ENCODE measurements at regions not wholly inside any gene's neighbourhood (a gene's known extent, or its start where the extent isn't known, plus 50 kb on each side); places are given as distances from the start of the nearest gene placed in this dataset.

DNA sequence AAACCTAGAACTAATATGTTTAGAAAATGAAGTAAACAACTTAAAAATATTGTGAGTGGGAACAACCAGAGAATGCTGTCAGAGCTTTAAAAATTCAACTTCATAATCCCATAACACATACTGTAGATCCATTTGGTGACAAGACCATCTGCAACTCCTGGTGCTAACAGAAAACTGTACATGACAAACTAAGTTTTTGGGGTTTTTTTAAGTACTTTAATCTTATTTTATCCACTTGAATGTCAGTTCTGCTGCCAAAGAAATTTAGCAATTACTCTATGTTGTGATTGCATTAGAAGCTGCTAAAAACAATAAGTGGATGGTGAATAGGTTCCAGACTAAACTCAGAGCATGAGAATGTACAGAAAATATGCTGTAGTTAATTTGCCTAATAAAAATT, 345.4 kb downstream of the COL12A1 start:
- in situ Hi-C loops (cut with MboI) (no loop called here), intact Hi-C loops (cut with micrococcal nuclease) (no loop called here)
- Histone ChIP-seq H3K4me1 (replicated peaks in 1 of 2; ENCODE audit: control insufficient read depth in 2 of 2, insufficient read depth in 2 of 2, low read length in 2 of 2) (no peaks in the 10 kb centered on the region), H3K79me2 (ENCODE audit: control insufficient read depth, insufficient read depth, low read length) (no peaks in the 10 kb centered on the region), H3K27me3 (ENCODE audit: control insufficient read depth in 2 of 2, insufficient read depth in 2 of 2, low read length in 2 of 2) (no peaks in the 10 kb centered on the region), H3K9ac (ENCODE audit: insufficient read depth in 1 of 2, low read depth in 2 of 2, low read length in 2 of 2) (no peak overlapping the region), H2AFZ (ENCODE audit: low read depth, low read length) (no peak overlapping the region), H3K9me1 (ENCODE audit: control insufficient read depth, insufficient read depth, low read length) (no peaks in the 10 kb centered on the region), H3K27ac (ENCODE audit: extremely low read depth, low read depth, low read length) (no peak overlapping the region), H3K9me3 (replicated peaks; ENCODE audit: control insufficient read depth, insufficient read depth, low read depth, low read length) (no peaks in the 10 kb centered on the region; the same call in 1 of the 2 replicates), H4K20me1 (replicated peaks; ENCODE audit: control insufficient read depth, insufficient read depth, low read length) (no peaks in the 10 kb centered on the region), H3K36me3 (ENCODE audit: control insufficient read depth, insufficient read depth, low read length) (no peaks in the 10 kb centered on the region), H3K4me3 (no peak overlapping the region), H3K4me2 (ENCODE audit: insufficient read depth, low read length) (no peak overlapping the region)
- TF ChIP-seq MYC (IDR thresholded peaks at IDR 0.05; ENCODE audit: low read depth, low read length) (no peak), MYC (CRISPR knock-in tag; IDR thresholded peaks at IDR 0.05; ENCODE audit: borderline replicate concordance, low read depth) (no peak), ZFP1 (CRISPR knock-in tag; IDR thresholded peaks at IDR 0.05) (no peak), ZNF217 (CRISPR knock-in tag; IDR thresholded peaks at IDR 0.05) (no peak), MED1 (CRISPR knock-in tag; IDR thresholded peaks at IDR 0.05; ENCODE audit: borderline replicate concordance) (no peak), ZNF12 (CRISPR knock-in tag; IDR thresholded peaks at IDR 0.05) (no peak), MTF1 (CRISPR knock-in tag; IDR thresholded peaks at IDR 0.05; ENCODE audit: borderline replicate concordance) (no peak), SLC30A9 (CRISPR knock-in tag; IDR thresholded peaks at IDR 0.05) (no peak), ZNF311 (CRISPR knock-in tag; IDR thresholded peaks at IDR 0.05) (no peak), GATA2 (CRISPR knock-in tag; IDR thresholded peaks at IDR 0.05) (no peak), NFIX (CRISPR knock-in tag; IDR thresholded peaks at IDR 0.05; ENCODE audit: low read depth) (no peak), KLF13 (tag; IDR thresholded peaks at IDR 0.05; ENCODE audit: borderline replicate concordance, low read depth) (no peak), SRSF3 (IDR thresholded peaks at IDR 0.05; ENCODE audit: insufficient read depth, low read length) (no peak), MCM3 (IDR thresholded peaks at IDR 0.05) (no peak), ZFP36 (IDR thresholded peaks at IDR 0.05; ENCODE audit: low read depth, low read length, partially characterized antibody) (no peak), SMAD1 (IDR thresholded peaks at IDR 0.05; ENCODE audit: low read depth, low read length, partially characterized antibody) (no peak)
- TF ChIP-seq, protein P1, sequence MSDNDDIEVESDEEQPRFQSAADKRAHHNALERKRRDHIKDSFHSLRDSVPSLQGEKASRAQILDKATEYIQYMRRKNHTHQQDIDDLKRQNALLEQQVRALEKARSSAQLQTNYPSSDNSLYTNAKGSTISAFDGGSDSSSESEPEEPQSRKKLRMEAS (CRISPR knock-in tag; IDR thresholded peaks at IDR 0.05), result no peak
- TF ChIP-seq, protein P2, sequence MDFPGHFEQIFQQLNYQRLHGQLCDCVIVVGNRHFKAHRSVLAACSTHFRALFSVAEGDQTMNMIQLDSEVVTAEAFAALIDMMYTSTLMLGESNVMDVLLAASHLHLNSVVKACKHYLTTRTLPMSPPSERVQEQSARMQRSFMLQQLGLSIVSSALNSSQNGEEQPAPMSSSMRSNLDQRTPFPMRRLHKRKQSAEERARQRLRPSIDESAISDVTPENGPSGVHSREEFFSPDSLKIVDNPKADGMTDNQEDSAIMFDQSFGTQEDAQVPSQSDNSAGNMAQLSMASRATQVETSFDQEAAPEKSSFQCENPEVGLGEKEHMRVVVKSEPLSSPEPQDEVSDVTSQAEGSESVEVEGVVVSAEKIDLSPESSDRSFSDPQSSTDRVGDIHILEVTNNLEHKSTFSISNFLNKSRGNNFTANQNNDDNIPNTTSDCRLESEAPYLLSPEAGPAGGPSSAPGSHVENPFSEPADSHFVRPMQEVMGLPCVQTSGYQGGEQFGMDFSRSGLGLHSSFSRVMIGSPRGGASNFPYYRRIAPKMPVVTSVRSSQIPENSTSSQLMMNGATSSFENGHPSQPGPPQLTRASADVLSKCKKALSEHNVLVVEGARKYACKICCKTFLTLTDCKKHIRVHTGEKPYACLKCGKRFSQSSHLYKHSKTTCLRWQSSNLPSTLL (IDR thresholded peaks at IDR 0.05), result no peak
- ChIA-PET POLR2A (no interaction called here), CTCF (ENCODE audit: low intra/inter-chr PET ratio) (no interaction called here)
- no peak for DNase-seq (ENCODE audit: extremely low read depth in 1 of 4, low spot score in 3 of 4)
- no peak for FAIRE-seq
- no peak for ATAC-seq
- no TSS peak for BruUV-seq (replicated peaks)

Measured in K562 (cell line).